Adrenal gland (tissue), 9 donors: ENCODE measurements at regions not wholly inside any gene's neighbourhood (a gene's known extent, or its start where the extent isn't known, plus 50 kb on each side); places are given as distances from the start of the nearest gene placed in this dataset.
"Not testable (repeated sequence)": the region's sequence is repeated elsewhere in the genome, so short reads cannot be mapped to it uniquely, and the experiment has no call there.

Experiments
- DNase-seq, 7 donors: peaks; one replicate each; pipeline ENCODE4 v3.0.0-alpha.2; 2019 to 2020
- H3K27ac ChIP-seq, 5 donors: fragments of 200-600 bp; sonication (generic) in 4 of 5; 1 replicate in 3 of 5; 2 replicates in 2 of 5; pipeline versions ENCODE4 v1.5.1 to v1.8.0; 2016 to 2020; ENCODE audit warnings: mild to moderate bottlenecking in 1 of 5
- H3K27me3 ChIP-seq: fragments of 200-600 bp; 2 replicates; pipeline ENCODE4 v1.8.0; 2021
- H3K36me3 ChIP-seq, 2 donors: fragments of 200-600 bp; replicated peaks in 1 of 2; 1 replicate in 1 of 2; 2 replicates in 1 of 2; pipeline versions ENCODE4 v1.5.1 to v1.8.0; 2018 to 2022
- H3K4me1 ChIP-seq, 2 donors: fragments of 200-600 bp; replicated peaks in 1 of 2; 1 replicate in 1 of 2; 2 replicates in 1 of 2; pipeline versions ENCODE4 v1.5.1 to v1.8.0; 2018 to 2021
- H3K4me3 ChIP-seq, 4 donors: fragments of 200-600 bp; sonication (generic) in 3 of 4; one replicate each; pipeline ENCODE4 v1.5.1; 2016 to 2018
- H3K9me3 ChIP-seq, 3 donors: fragments of 200-600 bp; sonication (generic) in 1 of 3; replicated peaks in 1 of 3; 1 replicate in 2 of 3; 2 replicates in 1 of 3; pipeline versions ENCODE4 v1.5.1 to v1.8.0; 2016 to 2021
- POLR2A ChIP-seq, 2 donors: fragments of 450-650 bp; IDR thresholded peaks; one replicate each; pipeline ENCODE4 v1.6.1; 2017; ENCODE audit warnings: antibody characterized with exemption in 2 of 2, mild to moderate bottlenecking in 2 of 2, moderate library complexity in 1 of 2
- WGBS, 4 donors: extraction: QIAGEN DNeasy Blood & Tissue Kit in 2 of 4; methylation state at CpG; one replicate each; pipeline versions ENCODE4 v1.1.5 to v1.1.7; 2013 to 2017; 5-methylcytosine and 5-hydroxymethylcytosine counted together
- intact Hi-C, 2 donors: fragments of 100-400 bp; cut with DNase I; formaldehyde crosslinking; loops; one replicate each; pipeline versions ENCODE4 v1.14.1 to v1.15.0; 2022 to 2023
- TF ChIP-seq, protein P1 (sequence below), 6 experiments: fragments of 450-650 bp in 4 of 6; fragments of 200-600 bp in 2 of 6; sonication (generic) in 1 of 6; IDR thresholded peaks; 1 replicate in 5 of 6; 2 replicates in 1 of 6; pipeline versions ENCODE4 v1.5.1 to v1.8.0; 2016 to 2021; ENCODE audit warnings: antibody characterized with exemption in 6 of 6, mild to moderate bottlenecking in 2 of 6, moderate library complexity in 1 of 6
- donor health status: healthy with polysubstance abuse.
- donor health status: Bipolar disorder and iron deficiency.
- donor health status: DM: yes; HTN: yes; CAD: no.
- donor health status: DM: no; HTN: no; CAD: no.
- donor health status: DM: no; HTN: no; CAD: no.

DNA sequence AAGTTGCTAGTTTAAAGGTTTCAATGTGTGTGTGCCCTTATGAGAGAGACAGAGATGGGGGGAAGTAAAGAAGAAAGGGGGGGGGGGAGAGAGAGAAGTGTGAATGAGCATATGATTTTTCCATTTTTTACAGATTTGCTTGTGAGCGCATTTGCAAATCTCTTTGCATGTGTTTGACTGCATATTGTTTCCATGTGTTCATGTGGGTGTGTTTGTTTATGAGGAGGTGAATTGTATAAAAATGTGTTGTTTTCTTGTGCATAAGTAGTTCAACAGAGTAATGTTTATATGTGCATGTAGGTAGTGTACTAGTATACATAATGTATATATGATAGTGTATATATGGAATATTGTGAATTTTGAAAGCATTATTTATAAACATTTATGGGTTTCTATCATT, 205.9 kb upstream of the SPAG17 start:
- no peak for DNase-seq
- intact Hi-C loops, result no loop called here
- Histone ChIP-seq H3K27me3 (no peaks in the 10 kb centered on the region), H3K27ac (no peak overlapping the region), H3K4me1 (no peaks in the 10 kb centered on the region), H3K36me3 (no peaks in the 10 kb centered on the region), H3K4me3 (no peak overlapping the region), H3K9me3 (no peaks in the 10 kb centered on the region)
- TF ChIP-seq POLR2A (IDR thresholded peaks at IDR 0.05), result no peak
- TF ChIP-seq, protein P1, sequence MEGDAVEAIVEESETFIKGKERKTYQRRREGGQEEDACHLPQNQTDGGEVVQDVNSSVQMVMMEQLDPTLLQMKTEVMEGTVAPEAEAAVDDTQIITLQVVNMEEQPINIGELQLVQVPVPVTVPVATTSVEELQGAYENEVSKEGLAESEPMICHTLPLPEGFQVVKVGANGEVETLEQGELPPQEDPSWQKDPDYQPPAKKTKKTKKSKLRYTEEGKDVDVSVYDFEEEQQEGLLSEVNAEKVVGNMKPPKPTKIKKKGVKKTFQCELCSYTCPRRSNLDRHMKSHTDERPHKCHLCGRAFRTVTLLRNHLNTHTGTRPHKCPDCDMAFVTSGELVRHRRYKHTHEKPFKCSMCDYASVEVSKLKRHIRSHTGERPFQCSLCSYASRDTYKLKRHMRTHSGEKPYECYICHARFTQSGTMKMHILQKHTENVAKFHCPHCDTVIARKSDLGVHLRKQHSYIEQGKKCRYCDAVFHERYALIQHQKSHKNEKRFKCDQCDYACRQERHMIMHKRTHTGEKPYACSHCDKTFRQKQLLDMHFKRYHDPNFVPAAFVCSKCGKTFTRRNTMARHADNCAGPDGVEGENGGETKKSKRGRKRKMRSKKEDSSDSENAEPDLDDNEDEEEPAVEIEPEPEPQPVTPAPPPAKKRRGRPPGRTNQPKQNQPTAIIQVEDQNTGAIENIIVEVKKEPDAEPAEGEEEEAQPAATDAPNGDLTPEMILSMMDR (IDR thresholded peaks at IDR 0.05), result no peak
- WGBS, 4 donors, result 91 to 96% (median 93%) methylated on average over 1 of the region's 1 CpG

DNA sequence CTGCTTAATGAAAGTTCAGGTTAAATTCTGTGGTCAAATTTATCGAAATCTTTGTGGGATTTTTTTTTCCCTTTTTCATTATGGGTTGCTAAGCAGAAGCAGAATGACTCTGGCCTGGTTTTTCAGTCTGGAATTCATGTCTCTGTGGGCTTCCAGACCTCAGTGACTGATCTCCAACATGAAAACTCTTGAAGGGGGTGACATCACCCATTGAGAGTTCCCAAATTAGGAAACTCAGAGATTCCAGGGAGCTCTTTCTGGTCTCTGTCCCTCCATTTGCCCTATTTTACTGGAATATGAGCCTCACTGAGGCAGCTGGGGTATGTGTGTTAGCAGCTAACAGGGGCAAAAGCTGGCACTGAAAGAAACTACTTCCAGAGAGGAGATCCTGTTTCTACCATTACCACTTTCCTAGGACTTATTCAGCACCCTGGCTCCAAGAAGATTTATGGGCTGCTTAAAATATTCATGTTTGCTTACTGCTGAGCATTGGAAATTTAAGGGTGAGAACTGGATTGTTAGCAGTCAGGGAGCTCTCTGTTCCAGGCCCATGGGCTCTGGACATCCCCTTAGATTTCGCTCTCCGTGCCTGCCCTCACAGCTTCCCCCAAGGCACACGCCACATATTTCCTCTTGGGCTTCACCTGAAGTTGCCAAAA, 203.4 kb upstream of the SPAG17 start:
- no peak for DNase-seq
- Histone ChIP-seq H3K36me3 (no peaks in the 10 kb centered on the region), H3K4me3 (no peak overlapping the region), H3K9me3 (no peaks in the 10 kb centered on the region), H3K27ac (no peak overlapping the region), H3K4me1 (no peaks in the 10 kb centered on the region), H3K27me3 (no peaks in the 10 kb centered on the region)
- TF ChIP-seq, protein P1 (IDR thresholded peaks at IDR 0.05), result no peak
- no peak for TF ChIP-seq POLR2A (IDR thresholded peaks at IDR 0.05)
- WGBS, 4 donors, result 76 to 91% (median 80%) methylated on average over 4 of the region's 4 CpGs
- intact Hi-C loops, result no loop called here

DNA sequence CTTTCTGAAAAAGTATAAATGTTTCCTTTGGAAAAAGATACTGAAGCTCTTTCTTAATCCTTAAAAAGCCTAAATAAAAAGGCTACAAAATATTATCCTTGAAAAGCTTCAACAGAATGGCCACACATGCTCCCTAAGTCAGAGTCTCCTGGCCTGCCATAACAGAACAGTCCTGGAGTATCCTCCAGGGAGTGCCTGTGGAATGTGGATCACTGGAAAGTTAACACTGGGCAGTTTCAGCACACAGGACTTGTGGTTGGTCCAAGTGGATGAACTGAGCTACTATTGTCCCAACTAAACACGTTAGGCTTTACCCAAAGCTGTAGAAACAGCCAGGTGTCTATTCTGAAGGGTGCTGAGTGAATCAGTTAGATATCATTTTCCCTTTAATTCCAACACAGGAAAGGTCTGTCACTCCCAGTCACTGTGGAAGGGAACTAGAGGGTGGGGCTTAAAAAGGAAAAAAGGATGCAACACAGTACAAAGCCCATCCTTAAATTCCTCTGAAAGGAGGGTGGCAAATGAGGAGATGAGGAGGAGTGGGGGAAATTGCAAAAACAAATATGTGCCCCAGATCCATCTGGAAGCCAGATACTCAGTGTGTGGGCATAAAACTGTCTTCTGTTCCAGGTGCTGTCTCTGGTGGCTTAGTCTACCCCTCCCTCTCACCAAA, 196.3 kb upstream of the SPAG17 start:
- no peak for TF ChIP-seq POLR2A (IDR thresholded peaks at IDR 0.05)
- TF ChIP-seq, protein P1 (IDR thresholded peaks at IDR 0.05), result no peak
- no peaks in the 10 kb centered on the region for H3K27me3 ChIP-seq
- H3K27ac ChIP-seq, result no peak overlapping the region
- H3K9me3 ChIP-seq, result no peaks in the 10 kb centered on the region
- H3K4me1 ChIP-seq, result no peaks in the 10 kb centered on the region
- no peaks in the 10 kb centered on the region for H3K36me3 ChIP-seq
- H3K4me3 ChIP-seq, result no peak overlapping the region
- intact Hi-C loops, result no loop called here
- no peak for DNase-seq
- 28 to 41% (median 39%) methylated on average over 1 of the region's 1 CpG for WGBS, 4 donors

DNA sequence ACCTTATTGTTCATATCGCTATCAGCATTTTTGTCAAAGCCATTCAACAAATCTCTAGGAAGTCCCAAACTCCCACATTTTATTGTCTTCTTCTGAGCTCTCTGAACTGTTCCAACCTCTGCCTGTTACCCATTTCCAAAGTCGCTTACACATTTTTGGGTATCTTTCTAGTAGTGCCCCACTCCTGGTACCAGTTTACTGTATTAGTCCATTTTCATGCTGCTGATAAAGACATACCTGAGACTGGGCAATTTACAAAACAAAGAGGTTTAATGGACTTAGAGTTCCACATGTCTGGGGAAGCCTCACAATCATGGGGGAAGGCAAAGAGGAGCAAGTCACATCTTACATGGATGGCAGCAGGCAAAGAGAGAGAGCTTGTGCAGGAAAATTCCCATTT, 192.2 kb upstream of the SPAG17 start:
- not testable (repeated sequence) for H3K4me1 ChIP-seq

DNA sequence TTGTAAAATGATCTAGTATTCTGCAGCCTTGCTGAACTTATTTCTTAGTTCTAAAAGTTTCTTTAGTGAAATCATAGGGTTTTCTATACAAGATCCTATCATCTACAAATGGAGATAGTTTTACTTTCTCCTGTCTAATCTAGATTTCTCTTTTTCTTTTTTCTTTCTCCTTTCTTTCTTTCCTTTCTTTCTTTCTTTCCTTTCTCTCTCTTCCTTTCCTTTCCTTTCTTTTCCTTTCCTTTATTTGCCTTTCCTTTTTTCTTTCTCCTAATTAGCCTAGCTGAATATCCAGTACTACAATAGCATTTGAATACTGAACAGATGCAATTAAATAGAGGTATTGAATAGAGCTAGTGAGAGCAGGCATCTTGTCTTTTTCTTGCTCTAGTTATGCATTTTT, 186.6 kb upstream of the SPAG17 start:
- DNase-seq, result no peak
- no peak overlapping the region for H3K27ac ChIP-seq
- H3K36me3 ChIP-seq, result no peaks in the 10 kb centered on the region
- no peak overlapping the region for H3K4me3 ChIP-seq
- no peak for TF ChIP-seq POLR2A (IDR thresholded peaks at IDR 0.05)
- TF ChIP-seq, protein P1 (IDR thresholded peaks at IDR 0.05), result no peak
- H3K27me3 ChIP-seq, result no peaks in the 10 kb centered on the region
- intact Hi-C loops, result no loop called here
- H3K4me1 ChIP-seq, result no peaks in the 10 kb centered on the region
- no peaks in the 10 kb centered on the region for H3K9me3 ChIP-seq

More for the DNA sequence above, 192.2 kb upstream of the SPAG17 start:
- H3K4me3 ChIP-seq, DNase-seq, H3K27me3 ChIP-seq, H3K36me3 ChIP-seq, H3K9me3 ChIP-seq, intact Hi-C loops, H3K27ac ChIP-seq: not testable (repeated sequence)
- 84 to 93% (median 90%) methylated on average over 2 of the region's 2 CpGs for WGBS, 4 donors
